ENCODE measurements at regions not wholly inside any gene's neighbourhood (a gene's known extent, or its start where the extent isn't known, plus 50 kb on each side); places are given as distances from the start of the nearest gene placed in this dataset.
"Not testable (repeated sequence)": the region's sequence is repeated elsewhere in the genome, so short reads cannot be mapped to it uniquely, and the experiment has no call there.

DNA sequence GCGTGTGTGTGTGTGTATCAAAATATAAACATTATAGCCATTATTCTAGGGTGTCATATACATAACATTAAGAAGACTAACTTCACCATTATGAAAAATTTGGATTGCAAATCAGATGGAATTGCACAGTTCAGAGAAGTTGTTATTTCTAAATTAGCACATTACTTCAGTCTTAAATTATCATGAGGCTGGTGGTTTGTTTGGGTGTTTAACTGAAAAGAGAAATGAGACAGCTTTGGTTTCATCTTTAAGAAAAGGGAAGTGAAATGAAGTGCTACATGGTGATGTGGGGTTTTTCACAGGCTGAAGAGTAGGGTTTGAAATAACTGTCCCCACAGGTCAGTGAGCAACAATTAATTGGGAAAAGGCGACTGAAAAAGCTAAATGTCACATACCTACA, 161.2 kb upstream of the XIRP2 start:
- no peak for DNase-seq

- no peak for DNase-seq
Measured at GRCh38 chr2:166725927-166726924, 162.1 kb upstream of the XIRP2 start.

DNA sequence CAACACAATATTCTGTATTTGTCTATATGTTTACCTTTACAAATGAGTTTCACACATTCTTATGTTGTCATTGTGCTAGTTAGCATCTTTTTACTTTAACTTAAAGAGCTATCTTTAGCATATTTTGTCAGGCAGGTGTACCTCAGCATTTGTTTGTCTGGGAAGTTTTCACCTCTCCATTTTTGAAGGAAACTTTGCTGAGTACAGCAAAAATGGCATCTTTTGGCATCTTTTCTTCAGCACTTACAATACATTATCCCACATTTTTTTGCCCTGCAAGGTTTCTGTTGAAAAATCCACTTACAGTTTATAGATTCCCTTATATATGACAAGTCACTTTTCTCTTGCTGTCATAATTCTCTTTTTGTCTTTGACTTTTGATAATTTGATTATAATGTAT, 171.3 kb upstream of the XIRP2 start:
- no peak for DNase-seq

GRCh38 chr2:166700079-166700478, 188.2 kb upstream of the XIRP2 start:
- peak; percentile 1 for DNase-seq

DNA sequence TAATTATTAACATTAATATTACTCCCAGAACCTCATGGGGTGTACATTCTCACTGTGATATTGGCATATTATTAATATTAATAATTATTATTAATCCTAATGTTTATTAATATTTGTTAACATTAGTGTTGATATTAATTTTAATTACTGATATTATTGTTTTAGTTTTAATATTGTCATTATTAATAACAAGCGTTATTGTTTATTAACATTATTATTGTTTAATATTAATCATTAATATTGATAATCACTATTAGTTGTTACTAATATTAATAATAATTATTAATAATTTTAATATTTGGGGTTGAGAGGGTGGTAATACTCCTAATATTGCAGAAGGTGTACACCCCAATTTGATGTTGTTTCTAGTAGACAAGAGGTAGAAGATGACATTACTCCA, 193.1 kb upstream of the XIRP2 start:
- no peak for DNase-seq

DNA sequence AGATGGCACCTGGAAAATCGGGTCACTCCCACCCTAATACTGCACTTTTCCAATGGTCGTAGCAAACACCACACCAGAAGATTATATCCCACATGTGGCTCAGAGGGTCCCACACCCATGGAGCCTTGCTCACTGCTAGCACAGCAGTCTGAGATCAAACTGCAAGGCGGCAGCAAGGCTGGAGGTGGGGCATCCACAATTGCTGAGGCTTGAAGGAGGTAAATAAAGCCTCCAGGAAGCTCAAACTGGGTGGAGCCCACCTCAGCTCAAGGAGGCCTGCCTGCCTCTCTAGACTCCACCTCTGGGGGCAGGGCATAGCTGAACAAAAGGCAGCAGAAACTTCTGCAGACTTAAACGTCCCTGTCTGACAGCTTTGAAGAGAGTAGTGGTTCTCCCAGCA, 192.0 kb upstream of the SCN7A start:
- not testable (repeated sequence) for DNase-seq

GRCh38 chr2:166677996-166678395, 183.9 kb upstream of the SCN7A start:
- no peak for DNase-seq

DNA sequence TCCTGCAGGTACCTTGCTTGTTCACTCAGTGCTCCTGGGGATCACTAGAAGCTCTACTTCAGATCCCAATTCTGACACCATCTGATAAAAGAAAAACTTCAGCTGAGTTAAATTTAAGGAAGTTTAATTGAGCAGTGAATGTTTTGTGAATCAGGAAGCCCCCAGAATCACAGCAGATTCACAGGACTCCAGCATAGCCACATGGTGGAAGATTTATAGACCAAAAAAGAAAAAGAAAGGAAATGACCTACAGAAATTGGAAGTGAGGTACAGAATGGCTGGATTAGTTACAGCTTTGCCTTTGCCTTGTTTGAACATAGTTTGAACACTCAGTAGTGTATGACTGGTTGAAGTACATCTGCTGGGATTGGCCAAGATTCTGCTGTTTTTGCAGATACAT, 182.7 kb upstream of the SCN7A start:
- no peak for DNase-seq

GRCh38 chr2:166675553-166675952, 181.5 kb upstream of the SCN7A start:
- no peak for DNase-seq

GRCh38 chr2:166673986-166674385, 179.9 kb upstream of the SCN7A start:
- no peak for DNase-seq

- no peak for DNase-seq
Measured at GRCh38 chr2:166671801-166672200, 177.8 kb upstream of the SCN7A start.

- no peak for DNase-seq
Measured at GRCh38 chr2:166671235-166671634, 177.2 kb upstream of the SCN7A start.

DNA sequence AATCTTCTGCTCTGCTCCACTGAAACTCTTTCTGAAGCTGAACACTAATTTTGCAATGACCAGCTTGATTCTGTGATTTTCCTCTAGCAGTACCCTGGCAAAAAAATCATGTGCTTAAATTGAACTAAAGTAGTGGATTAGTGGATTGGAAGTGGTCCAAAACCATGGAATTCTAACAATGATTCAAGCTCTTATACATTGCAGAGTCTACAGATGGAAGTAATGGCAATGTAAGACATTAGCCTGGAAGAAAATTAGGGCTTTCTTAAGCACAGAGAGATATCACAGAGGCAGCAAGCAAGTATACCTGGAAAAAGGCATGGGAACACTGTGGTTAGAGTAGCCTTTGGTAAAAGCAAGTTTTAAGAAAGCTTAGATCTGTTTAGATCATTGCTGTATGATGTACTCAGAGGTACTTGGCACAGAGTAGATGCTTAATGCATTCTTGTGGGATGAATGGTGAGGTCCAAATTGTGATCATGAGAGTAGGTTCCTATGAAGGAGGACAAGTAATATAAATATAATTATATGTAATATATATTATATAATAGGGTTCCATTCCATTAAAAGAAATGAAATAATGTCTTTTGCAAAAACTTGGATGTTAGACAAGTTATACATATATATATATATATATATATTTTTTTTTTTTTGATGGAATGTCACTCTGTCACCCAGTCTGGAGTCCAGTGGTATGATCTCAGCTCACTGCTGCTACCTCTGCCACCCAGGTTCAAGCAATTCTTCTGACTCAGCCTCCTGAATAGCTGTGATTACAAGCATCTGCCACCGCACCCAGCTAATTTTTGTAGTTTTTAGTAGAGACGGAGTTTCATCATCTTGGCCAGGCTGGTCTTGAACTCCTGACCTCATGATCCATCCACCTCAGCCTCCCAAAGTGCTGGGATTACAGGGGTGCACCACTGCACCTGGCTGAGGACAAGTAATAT, 172.2 kb upstream of the SCN7A start:
- DNase-seq, result no peak

DNA sequence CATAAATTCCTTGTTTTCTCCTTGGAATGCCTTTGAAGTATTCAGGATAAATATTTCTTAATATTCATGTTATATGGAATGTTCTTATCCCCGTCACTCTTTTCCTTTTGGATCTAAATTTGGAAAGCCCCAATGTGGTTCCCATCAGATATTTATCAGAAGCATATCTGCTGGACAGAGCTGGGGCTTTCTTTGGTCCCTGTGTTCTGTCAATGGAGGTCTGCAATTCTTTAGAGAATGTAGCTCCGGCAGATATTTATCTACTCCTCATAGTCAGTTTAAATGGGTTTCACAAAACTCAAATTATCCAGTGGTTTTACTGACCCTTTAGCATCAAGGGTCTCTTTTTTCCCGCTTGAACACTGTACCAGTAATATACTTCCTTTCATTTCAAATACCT, 167.8 kb upstream of the SCN7A start:
- DNase-seq, result no peak

- DNase-seq, result no peak
Measured at GRCh38 chr2:166661391-166661790, 167.3 kb upstream of the SCN7A start.

GRCh38 chr2:166658901-166659300, 164.9 kb upstream of the SCN7A start:
- no peak for DNase-seq

DNA sequence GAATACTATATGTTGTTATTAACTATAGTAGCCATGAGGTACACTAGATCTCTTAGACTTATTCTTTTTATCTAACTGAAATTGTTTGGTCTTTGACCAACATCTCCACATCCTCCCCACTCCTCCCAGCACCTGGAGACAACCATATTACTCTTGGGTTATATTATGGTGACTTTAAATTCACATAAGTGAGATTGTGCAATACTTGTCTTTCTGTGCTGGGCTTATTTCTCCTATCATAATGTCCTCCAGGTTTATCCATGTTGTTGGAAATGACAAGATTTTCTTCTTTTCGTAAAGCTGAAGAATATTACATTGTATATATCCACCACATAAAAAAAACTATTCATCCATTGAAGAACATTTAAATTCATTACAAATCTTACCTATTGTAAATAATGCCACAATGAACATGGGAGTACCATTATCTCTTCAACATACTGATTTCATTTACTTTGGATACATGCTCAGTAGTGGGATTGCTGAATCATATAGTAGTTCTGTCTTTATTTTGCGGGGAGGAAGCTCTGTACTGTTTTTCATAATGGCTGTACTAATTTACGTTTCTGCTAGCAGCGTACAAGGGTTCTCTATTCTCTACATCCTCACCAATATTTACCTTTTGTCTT, 159.2 kb upstream of the SCN7A start:
- peak; percentile 18 for DNase-seq

GRCh38 chr2:166651991-166652390, 157.9 kb upstream of the SCN7A start:
- DNase-seq, result no peak

DNA sequence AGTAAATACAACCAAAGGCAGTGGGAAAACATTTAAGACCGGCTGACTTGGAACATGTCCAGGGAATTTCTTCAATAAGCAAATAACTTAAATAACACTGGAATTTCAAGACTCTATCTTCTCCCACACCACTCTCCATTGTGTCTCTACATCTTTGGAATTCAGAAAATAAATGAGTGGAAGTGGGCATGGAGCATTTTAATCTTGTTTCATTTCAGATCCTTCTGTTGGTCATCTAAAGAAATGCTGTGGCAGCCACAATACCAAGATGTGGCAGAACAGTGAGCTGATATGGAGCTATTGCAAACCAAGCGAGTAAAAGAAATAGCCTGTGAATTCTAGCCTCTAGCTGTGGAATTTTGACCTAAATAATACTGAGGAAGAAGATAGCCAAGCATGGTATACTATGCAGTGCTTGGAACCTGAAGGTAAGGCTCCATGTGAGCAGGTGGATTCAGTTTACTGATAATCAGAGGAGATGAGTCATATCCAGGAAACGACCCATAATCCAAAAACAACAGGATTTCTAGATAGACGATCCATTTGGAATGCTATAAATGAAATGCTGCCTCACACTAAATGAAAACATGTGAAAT, 157.1 kb upstream of the SCN7A start:
- DNase-seq, result no peak

DNA sequence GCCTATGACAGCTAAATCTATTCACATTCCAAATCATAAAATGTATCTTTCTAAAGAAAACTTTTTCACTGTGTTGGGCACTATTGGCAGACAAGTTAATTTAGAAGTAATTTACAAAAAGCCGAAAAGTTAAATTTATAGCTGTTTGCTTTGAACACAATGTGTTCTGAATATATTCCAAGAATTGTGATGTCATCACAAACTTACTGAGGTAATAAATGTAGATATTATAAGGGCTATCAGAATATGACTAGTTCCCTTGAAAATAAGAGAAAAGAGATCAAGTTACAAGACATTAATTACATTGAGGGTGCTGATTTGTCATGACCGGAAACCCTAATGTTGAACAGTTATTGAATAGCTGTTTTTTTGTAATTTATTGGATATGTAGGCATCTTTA, 153.9 kb upstream of the SCN7A start:
- no peak for DNase-seq

DNA sequence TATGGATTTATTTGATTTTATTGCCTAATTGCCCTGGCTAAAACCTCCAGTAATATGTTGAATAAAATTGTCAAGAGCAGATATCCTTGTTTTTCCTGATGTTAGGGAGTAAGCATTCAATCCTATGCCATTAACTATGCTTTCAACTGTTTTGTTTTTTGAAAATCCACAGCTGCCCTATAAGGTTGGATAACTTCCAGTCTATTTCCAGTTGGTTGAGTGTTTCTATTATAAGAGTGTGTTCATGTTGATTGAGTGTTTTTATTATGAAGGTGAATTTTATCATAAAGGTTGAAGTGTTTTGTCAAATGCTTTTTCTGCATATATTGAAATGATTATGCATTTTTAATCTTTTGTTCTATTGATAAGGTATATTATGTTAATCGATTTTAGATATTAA, 149.9 kb upstream of the SCN7A start:
- DNase-seq, result no peak

DNA sequence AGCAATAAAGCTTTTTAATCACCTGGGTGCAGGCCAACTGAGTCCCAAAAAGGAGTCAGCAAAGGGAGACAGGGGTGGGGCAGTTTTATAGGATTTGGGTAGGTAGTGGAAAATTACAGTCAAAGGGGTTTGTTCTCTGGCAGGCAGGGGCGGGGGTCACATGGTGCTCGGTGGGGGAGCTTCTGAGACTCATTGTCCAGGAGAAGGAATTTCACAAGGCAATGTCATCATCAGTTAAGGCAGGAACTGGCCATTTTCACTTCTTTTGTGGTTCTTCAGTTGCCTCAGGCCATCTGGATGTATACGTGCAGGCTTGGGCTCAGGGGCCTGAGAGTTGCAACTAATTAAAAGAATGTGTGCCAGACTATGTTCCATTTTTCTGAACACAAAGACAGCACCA, 147.5 kb upstream of the SCN7A start:
- DNase-seq, result not testable (repeated sequence)

DNA sequence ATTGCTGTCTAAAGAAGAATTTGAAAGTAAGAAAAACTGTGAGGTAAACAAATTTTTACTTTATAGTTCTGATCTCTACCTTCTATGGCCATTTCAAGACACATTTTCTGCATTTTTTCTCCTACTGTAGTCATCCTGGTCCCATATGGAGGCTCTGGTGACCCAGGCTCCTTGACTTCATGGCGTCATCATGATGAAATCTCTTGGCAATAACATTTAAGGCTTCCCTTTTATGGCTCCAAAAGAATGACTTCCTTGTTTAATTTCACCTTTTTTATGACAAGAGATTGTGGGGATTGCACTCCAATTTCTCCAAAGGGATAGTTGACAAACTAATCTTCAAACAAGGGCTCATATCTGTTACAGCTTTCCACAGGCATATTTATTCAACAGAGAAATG, 143.0 kb upstream of the SCN7A start:
- DNase-seq, result no peak
